NCI-H345 (cell line): ENCODE measurements at regions not wholly inside any gene's neighbourhood (a gene's known extent, or its start where the extent isn't known, plus 50 kb on each side); places are given as distances from the start of the nearest gene placed in this dataset.
"Not testable (repeated sequence)": the region's sequence is repeated elsewhere in the genome, so short reads cannot be mapped to it uniquely, and the experiment has no call there.

Source experiments
- DNase-seq: peaks from one replicate; lab custom pipeline; 2025; lab: John Stamatoyannopoulos, UW

GRCh38 chr4:67038228-67038566 is 507.1 kb downstream of the CENPC start:
- no peak for DNase-seq

DNA sequence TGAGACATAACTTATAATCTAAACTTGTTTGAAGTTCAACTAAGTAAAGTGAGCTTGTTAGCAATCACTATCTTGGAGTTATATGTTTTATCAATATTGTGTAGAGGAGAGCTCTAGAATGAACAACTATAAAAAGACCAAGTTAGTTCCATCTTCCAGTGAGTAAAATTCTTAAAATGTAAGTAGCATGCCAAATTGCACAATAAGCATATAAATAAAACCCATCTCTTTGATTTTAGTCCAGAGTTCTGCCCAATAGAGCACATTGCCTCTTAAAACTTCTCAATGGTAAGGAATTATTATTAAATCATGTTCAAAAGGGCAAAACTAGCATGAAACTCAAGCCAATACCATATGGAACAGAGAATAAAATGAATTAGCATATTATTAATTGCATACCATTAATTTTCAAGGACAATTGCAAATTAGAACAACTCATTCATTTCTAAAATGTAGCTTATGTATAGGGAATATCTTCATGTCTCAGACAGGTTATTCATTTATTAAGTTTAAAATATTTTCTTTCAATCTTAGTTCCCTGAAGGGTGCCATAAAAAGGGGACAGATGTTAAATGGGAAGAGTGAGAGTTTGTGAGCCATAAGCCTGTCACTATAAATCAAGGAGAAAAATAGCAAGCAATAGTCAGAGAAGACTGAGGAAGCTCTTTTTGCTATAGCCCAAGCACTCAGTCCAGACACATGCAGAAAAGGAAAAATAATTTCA is 507.6 kb downstream of the CENPC start:
- no peak for DNase-seq

DNA sequence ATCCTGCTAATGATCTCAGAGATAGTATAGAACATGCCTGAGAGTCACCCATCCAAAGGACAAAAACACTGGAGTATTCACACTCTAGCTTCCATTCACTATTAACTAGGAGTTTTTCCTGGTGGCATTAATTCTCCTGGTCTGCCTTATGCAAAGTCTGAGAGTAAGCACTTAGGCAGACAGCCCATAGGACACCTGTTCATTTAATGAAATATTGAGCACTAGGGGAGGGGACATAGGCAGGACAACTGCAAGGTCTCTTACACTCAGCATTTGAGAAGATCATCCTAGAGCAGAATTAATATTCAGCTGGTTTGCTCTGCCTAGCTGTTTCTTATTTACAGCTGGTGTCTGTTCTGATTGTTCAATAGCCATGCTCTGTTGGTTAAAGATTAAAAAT is 508.5 kb downstream of the CENPC start:
- DNase-seq: no peak

GRCh38 chr4:67035986-67036385 is 509.3 kb downstream of the CENPC start:
- DNase-seq: no peak

DNA sequence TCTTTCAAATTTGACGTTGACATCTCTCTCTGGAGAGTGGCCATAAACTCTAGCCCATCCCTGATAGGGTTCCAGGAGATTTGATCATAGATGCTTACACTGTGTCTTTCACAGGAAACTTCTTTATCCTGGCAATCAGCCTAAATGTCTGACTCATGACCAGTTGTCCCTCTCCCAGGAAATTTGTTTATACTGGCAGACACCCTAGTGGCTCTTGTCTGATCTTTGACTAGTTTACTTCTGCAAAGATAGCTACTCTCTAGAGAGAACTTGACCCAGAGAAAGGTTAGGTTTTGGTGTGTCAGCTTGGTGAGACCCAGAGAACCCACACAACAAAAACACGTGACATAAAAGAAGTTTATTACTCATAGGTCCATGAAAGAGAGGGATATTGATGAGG is 509.8 kb downstream of the CENPC start:
- no peak for DNase-seq

- DNase-seq: no peak
These were observed 514.7 kb downstream of the CENPC start for GRCh38 chr4:67030636-67031035.

- DNase-seq: no peak
These were observed 524.9 kb downstream of the CENPC start for GRCh38 chr4:67020438-67020797.

GRCh38 chr4:67019686-67020437 is 525.4 kb downstream of the CENPC start:
- no peak for DNase-seq

- DNase-seq: no peak
These were observed 530.7 kb downstream of the CENPC start for GRCh38 chr4:67014592-67014991.

- DNase-seq: no peak
These were observed 538.5 kb downstream of the CENPC start for GRCh38 chr4:67006791-67007190.

- DNase-seq: no peak
These were observed 553.8 kb downstream of the CENPC start for GRCh38 chr4:66991521-66991920.

DNA sequence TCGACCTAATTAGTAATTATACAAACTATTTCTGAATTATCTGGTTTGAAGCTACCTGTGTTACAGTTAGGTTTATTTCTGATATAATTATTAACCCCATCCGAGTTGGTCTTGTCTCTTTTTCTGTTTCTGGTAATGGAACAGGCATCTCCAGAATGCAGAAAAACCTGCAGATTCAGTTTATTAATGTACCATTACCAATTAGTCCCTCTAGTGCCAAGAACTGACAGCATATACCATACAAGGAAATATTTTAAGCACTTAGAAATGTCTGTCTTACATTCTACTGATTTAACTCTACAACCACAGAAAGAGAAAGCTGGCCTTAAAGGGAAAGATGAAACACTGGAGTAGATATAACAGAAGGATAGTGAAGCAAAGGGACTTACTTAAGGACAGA is 570.6 kb downstream of the CENPC start:
- no peak for DNase-seq

DNA sequence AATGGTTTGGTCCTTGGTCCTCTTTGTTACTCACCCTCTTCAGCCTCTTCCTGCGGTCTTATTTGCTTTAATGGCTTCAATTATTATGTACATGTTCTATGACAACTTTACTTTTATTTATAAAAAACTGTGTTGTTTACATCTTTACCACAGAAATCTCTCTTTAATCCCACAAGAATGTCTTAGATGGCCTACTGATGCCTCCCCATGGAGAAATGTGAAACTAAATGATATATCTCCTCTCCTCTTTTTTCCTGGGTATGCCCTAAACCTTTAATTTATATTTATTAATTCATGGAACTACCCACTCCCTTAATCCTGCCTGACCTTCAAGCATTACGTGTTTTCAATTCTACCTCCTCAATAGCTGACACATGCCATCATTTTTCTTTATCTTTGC is 573.2 kb downstream of the CENPC start:
- DNase-seq: no peak

GRCh38 chr4:66964467-66964866 is 580.8 kb downstream of the CENPC start:
- DNase-seq: no peak

DNA sequence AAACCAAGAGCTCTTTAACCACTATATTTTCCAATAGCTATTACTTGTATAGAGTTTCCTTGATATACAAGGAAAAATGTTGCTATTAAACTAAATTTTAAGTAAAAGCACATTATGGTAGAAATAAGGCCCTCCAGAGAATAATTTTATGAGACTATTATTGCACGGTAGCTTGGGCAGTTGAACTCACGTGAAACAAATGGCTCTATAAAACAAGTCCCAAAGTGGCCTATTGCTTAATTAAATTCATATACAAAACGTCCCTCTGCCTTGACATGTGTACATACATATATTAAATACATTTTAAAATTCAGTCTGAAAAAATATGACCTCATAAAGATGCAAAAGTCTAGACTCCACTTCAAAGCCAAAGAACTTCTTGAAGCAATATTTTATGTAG is 582.2 kb downstream of the CENPC start:
- no peak for DNase-seq

- no peak for DNase-seq
These were observed 586.1 kb downstream of the CENPC start for GRCh38 chr4:66959207-66959606.

DNA sequence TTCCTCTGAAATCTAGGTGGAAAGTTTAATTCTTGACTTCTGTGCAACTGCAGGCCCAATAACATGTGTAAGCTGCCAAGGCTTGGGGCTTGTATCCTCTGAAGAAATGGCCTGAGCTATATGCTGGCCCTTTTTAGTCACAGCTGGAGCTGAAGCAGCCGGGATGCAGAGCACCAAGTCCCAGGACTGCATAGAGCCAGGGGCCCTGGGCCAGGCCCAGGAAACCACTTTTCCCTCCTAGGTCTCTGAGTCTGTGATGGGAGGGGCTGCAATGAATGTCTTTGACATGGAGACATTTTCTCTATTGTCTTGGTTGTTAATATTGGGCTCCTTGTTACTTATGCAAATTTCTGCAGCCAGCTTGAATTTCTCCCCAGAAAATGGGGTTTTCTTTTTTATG is 588.5 kb downstream of the CENPC start:
- no peak for DNase-seq

DNA sequence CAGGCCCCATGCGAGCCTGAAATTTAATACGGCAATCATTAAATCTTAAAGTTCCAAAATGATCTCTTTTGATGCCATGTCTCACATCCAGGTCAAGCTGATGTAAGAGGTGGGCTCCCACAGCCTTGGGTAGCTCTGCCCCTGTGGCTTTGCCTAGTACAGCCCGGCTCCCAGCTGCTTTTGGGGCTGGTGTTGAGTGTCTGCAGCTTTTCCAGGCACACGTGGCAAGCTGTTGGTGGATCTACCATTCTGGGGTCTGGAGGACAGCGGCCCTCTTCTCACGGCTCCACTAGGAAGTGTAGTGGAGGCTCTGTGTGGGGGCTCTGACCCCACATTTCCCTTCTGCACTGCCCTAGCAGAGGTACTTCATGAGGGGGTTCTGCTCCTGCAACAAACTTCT is 588.9 kb downstream of the CENPC start:
- no peak for DNase-seq

DNA sequence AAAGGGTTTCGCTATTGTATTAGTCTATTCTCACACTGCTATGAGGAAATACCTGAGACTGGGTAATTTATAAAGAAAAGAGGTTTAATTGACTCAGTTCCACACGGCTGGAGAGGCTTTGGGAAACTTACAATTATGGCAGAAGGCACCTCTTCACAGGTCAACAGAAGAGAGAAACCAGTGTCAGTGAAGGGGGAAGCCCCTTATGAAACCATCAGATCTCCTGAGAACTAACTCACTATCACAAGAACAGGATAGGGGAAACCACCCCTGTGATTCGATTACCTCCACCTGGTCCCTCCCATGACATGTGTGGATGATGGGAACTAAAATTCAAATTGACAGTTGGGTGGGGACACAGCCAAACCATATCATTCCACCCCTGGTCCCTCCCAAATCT is 589.5 kb downstream of the CENPC start:
- no peak for DNase-seq

- no peak for DNase-seq
These were observed 595.9 kb downstream of the CENPC start for GRCh38 chr4:66949419-66949818.

DNA sequence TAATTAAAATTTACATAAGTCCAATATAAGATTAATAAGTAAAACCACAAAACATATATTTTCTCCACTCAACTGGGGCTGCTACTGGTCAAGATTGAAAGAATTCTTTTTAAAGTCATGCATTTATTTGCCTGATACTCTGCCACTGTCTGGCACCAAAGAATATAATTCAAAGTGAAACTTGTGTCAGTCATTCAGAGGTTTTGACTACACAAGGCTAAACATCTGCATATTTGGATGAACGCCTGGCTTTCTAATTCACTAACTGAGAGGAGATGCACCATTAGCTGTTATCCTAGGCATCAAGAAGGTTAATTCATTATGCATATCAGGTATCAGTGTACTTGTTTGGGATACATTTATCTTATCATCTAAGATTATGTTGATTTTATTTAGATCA is 598.5 kb downstream of the CENPC start:
- no peak for DNase-seq

- DNase-seq: no peak
These were observed 602.2 kb downstream of the CENPC start for GRCh38 chr4:66943112-66943511.

DNA sequence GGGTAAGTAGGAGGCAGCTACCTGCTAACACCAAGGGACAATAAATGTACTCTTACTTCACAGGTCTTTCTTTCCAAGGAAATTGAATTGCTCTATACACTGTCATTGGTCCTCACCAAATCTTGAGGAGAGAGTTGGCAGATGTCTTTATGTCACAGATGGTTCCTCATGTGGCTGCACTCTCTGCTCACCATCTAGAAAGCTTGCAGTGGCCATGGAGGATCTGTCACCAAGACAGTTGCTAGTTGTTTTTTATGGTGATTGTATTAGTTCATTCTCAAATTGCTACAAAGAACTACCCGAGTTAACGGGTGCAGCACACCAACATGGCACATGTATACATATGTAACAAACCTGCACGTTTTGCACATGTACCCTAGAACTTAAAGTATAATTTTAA is 613.3 kb downstream of the CENPC start:
- DNase-seq: not testable (repeated sequence)

DNA sequence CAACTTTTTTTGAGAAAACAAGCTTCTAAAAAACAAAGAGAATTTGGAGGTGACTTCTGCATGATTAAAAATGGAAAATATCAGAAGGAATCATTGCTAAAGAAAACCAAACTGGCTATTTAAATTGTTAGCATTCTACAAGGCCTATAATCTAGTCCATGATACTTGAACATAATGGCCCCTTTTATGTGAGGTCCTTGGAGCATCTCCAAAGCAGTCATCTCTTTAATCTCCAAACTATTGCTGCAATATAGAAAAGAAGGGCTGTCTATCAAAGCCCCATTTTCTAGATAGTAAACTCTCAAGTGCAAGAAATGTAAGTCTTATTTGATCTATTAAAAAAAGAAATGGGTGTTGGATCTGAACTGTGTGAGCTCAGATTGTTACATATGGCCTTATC is 615.1 kb downstream of the CENPC start:
- peak; percentile 23 for DNase-seq
